Tibial artery (tissue), 4 donors: ENCODE measurements at regions not wholly inside any gene's neighbourhood (a gene's known extent, or its start where the extent isn't known, plus 50 kb on each side); places are given as distances from the start of the nearest gene placed in this dataset.

ENCODE experiments used
- DNase-seq, 2 donors: peaks; one replicate each; pipeline ENCODE4 v3.0.0-alpha.2; 2019
- H3K27ac ChIP-seq, 2 donors: fragments of 200-600 bp; sonication (generic) in 1 of 2; 1 replicate in 1 of 2; 2 replicates in 1 of 2; pipeline ENCODE4 v1.5.1; 2018 to 2019; ENCODE audit warnings: mild to moderate bottlenecking in 1 of 2
- H3K27me3 ChIP-seq, 2 donors: fragments of 200-600 bp; sonication (generic) in 1 of 2; one replicate each; pipeline versions ENCODE4 v1.5.1 to v1.6.0; 2016 to 2019
- H3K36me3 ChIP-seq, 3 donors: fragments of 200-600 bp; sonication (generic) in 2 of 3; one replicate each; pipeline ENCODE4 v1.5.1; 2016 to 2019; ENCODE audit warnings: mild to moderate bottlenecking in 2 of 3
- H3K4me1 ChIP-seq, 4 donors: fragments of 200-600 bp; sonication (generic) in 2 of 4; 1 replicate in 3 of 4; 2 replicates in 1 of 4; pipeline ENCODE4 v1.5.1; 2016 to 2019
- H3K4me3 ChIP-seq, 2 donors: fragments of 200-600 bp; sonication (generic) in 1 of 2; 1 replicate in 1 of 2; 2 replicates in 1 of 2; pipeline ENCODE4 v1.5.1; 2018 to 2019; ENCODE audit warnings: mild to moderate bottlenecking in 2 of 2
- H3K9me3 ChIP-seq, 3 donors: fragments of 200-600 bp; sonication (generic) in 1 of 3; one replicate each; pipeline ENCODE4 v1.5.1; 2016 to 2019
- CTCF ChIP-seq, 2 experiments: fragments of 200-600 bp in 1 of 2; fragments of 450-650 bp in 1 of 2; IDR thresholded peaks; one replicate each; pipeline ENCODE4 v1.5.1; 2017 to 2019; ENCODE audit warnings: antibody characterized with exemption in 2 of 2, mild to moderate bottlenecking in 1 of 2, moderate library complexity in 1 of 2
- intact Hi-C: fragments of 100-400 bp; cut with DNase I; formaldehyde crosslinking; loops from one replicate; pipeline ENCODE4 v1.15.0; 2023; ENCODE audit warnings: low total_unique reads

GRCh38 chr9:84597131-84597530 is 72.4 kb upstream of the NTRK2 start:
- no peaks in the 10 kb centered on the region for H3K4me1 ChIP-seq
- intact Hi-C loops: no loop called here
- TF ChIP-seq CTCF (IDR thresholded peaks at IDR 0.05): no peak
- H3K9me3 ChIP-seq: no peaks in the 10 kb centered on the region
- no peaks in the 10 kb centered on the region for H3K27me3 ChIP-seq
- H3K27ac ChIP-seq: no peak overlapping the region
- no peak for DNase-seq
- H3K36me3 ChIP-seq: no peaks in the 10 kb centered on the region
- H3K4me3 ChIP-seq: no peak overlapping the region

- intact Hi-C loops: no loop called here
- H3K36me3 ChIP-seq: no peaks in the 10 kb centered on the region
- H3K27me3 ChIP-seq: no peaks in the 10 kb centered on the region
- no peak overlapping the region for H3K27ac ChIP-seq
- no peak overlapping the region for H3K4me3 ChIP-seq
- no peaks in the 10 kb centered on the region for H3K9me3 ChIP-seq
- TF ChIP-seq CTCF (IDR thresholded peaks at IDR 0.05): no peak
- no peaks in the 10 kb centered on the region for H3K4me1 ChIP-seq
- no peak for DNase-seq
Measured at GRCh38 chr9:84598921-84599636, 70.5 kb upstream of the NTRK2 start.

- Histone ChIP-seq H3K27me3 (no peaks in the 10 kb centered on the region), H3K4me3 (no peak overlapping the region), H3K4me1 (no peaks in the 10 kb centered on the region), H3K36me3 (no peaks in the 10 kb centered on the region), H3K27ac (no peak overlapping the region), H3K9me3 (no peaks in the 10 kb centered on the region)
- intact Hi-C loops: no loop called here
- no peak for TF ChIP-seq CTCF (IDR thresholded peaks at IDR 0.05)
- DNase-seq: no peak
Measured at GRCh38 chr9:84600739-84601138, 68.8 kb upstream of the NTRK2 start.

- H3K4me1 ChIP-seq: no peaks in the 10 kb centered on the region
- intact Hi-C loops: no loop called here
- DNase-seq: no peak
- no peaks in the 10 kb centered on the region for H3K27me3 ChIP-seq
- H3K9me3 ChIP-seq: no peaks in the 10 kb centered on the region
- H3K27ac ChIP-seq: no peak overlapping the region
- no peak overlapping the region for H3K4me3 ChIP-seq
- TF ChIP-seq CTCF (IDR thresholded peaks at IDR 0.05): no peak
- no peaks in the 10 kb centered on the region for H3K36me3 ChIP-seq
Measured at GRCh38 chr9:84604223-84604622, 65.3 kb upstream of the NTRK2 start.

- Histone ChIP-seq H3K9me3 (peaks cover 0 to 9% (median 0%) of the 10 kb centered on the region in 3 donors), H3K36me3 (no peaks in the 10 kb centered on the region), H3K27me3 (no peaks in the 10 kb centered on the region), H3K4me3 (no peak overlapping the region), H3K4me1 (no peaks in the 10 kb centered on the region), H3K27ac (no peak overlapping the region)
- intact Hi-C loops: no loop called here
- DNase-seq: no peak
- TF ChIP-seq CTCF (IDR thresholded peaks at IDR 0.05): no peak
Measured at GRCh38 chr9:84609779-84610178, 59.8 kb upstream of the NTRK2 start.

- Histone ChIP-seq H3K36me3 (no peaks in the 10 kb centered on the region), H3K27ac (no peak overlapping the region), H3K27me3 (no peaks in the 10 kb centered on the region), H3K9me3 (peaks cover 0 to 9% (median 0%) of the 10 kb centered on the region in 3 donors), H3K4me3 (no peak overlapping the region), H3K4me1 (no peaks in the 10 kb centered on the region)
- TF ChIP-seq CTCF (IDR thresholded peaks at IDR 0.05): no peak
- intact Hi-C loops: no loop called here
- no peak for DNase-seq
Measured at GRCh38 chr9:84613431-84613830, 56.1 kb upstream of the NTRK2 start.
